ENCODE measurements at regions not wholly inside any gene's neighbourhood (a gene's known extent, or its start where the extent isn't known, plus 50 kb on each side); places are given as distances from the start of the nearest gene placed in this dataset.

DNA sequence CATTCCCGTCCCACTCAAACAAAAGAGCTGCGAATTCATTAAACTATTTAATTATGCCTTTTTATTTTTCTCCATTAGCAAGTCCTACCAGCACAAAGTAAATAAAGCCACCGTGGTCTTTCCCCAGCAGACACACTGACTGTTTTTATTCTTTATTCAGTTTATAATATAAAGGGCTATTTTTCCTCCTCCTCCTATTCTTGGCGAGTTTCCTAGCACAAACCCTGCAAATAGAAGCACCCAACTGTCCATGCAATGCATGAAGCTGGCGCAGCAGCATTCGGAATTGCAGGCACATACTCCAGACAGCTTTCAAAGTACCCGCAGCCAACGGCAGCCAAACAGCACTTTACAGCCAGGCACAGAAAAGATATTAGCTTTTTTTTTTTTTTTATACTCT, 583.4 kb upstream of the PSMD7 start:
- H3K4me1 ChIP-seq (ENCODE audit: control insufficient read depth in 5 of 5, insufficient read depth in 5 of 5, low read length in 5 of 5): peaks cover 0 to 42% (median 17%) of the 10 kb centered on the region in 5 donors
- no peak overlapping the region for H3K9ac ChIP-seq (ENCODE audit: insufficient read depth in 1 of 2, low read length in 2 of 2)
- H3K36me3 ChIP-seq (ENCODE audit: control insufficient read depth in 4 of 4, insufficient read depth in 4 of 4, low read length in 4 of 4): no peaks in the 10 kb centered on the region
- no peaks in the 10 kb centered on the region for H3K27me3 ChIP-seq (ENCODE audit: control insufficient read depth in 3 of 3, insufficient read depth in 3 of 3, low read length in 2 of 3)
- no peak overlapping the region for H3K27ac ChIP-seq (ENCODE audit: low read depth in 1 of 2, low read length in 1 of 2)
- H3K9me3 ChIP-seq (ENCODE audit: control insufficient read depth in 4 of 4, insufficient read depth in 3 of 4, low read length in 3 of 4): no peaks in the 10 kb centered on the region
- ATAC-seq (ENCODE audit: insufficient read depth, low FRiP score) (no peak), DNase-seq (peak; percentile 59 to 83 (median 82))
- TF ChIP-seq, protein P1, sequence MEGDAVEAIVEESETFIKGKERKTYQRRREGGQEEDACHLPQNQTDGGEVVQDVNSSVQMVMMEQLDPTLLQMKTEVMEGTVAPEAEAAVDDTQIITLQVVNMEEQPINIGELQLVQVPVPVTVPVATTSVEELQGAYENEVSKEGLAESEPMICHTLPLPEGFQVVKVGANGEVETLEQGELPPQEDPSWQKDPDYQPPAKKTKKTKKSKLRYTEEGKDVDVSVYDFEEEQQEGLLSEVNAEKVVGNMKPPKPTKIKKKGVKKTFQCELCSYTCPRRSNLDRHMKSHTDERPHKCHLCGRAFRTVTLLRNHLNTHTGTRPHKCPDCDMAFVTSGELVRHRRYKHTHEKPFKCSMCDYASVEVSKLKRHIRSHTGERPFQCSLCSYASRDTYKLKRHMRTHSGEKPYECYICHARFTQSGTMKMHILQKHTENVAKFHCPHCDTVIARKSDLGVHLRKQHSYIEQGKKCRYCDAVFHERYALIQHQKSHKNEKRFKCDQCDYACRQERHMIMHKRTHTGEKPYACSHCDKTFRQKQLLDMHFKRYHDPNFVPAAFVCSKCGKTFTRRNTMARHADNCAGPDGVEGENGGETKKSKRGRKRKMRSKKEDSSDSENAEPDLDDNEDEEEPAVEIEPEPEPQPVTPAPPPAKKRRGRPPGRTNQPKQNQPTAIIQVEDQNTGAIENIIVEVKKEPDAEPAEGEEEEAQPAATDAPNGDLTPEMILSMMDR (IDR thresholded peaks at IDR 0.05; ENCODE audit: control extremely low read depth, extremely low read depth): no peak
- no peak overlapping the region for H3K4me3 ChIP-seq
- 60 to 77% methylated on average over 8 of the region's 8 CpGs for WGBS, 2 donors

DNA sequence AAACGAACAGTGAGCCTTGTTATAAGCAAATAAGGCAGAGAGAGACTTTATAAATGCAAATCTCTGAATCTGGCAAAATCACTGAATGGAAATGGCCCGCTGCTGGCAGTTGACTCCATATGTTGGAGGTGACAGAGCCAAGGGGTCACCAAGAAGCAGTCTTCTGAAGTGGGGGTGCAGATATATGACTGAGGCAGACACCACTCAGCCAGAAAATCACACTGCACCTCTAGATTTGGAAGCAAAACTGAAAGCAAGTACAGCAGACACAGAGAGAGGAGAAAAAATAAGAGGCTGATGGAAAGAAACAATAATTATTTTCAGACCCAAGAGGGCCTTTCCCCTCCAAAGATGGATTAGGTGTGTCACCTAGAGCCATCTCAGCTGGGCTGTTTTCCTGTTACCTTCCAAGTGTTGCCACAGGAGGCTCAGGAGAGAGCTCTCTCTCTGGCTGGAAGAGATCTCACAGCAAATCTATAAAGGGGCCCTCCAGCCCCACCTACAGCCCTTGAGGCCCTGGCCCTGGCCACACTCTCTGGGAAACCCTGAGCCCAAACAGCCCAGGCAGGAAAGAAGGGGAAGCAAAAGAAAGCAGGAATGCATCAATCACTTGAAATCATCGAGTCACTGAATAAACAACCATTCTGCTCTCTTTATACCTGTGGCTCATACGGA, 585.1 kb upstream of the PSMD7 start:
- DNase-seq (peak in 2 of 3 donors; percentile 42 to 63), ATAC-seq (ENCODE audit: insufficient read depth, low FRiP score) (no peak)
- Histone ChIP-seq H3K4me3 (no peak overlapping the region), H3K36me3 (ENCODE audit: control insufficient read depth in 4 of 4, insufficient read depth in 4 of 4, low read length in 4 of 4) (no peaks in the 10 kb centered on the region), H3K9ac (ENCODE audit: insufficient read depth in 1 of 2, low read length in 2 of 2) (peak overlapping the region in 1 of 2 donors; percentile 11), H3K27me3 (ENCODE audit: control insufficient read depth in 3 of 3, insufficient read depth in 3 of 3, low read length in 2 of 3) (no peaks in the 10 kb centered on the region), H3K27ac (ENCODE audit: low read depth in 1 of 2, low read length in 1 of 2) (no peak overlapping the region), H3K4me1 (ENCODE audit: control insufficient read depth in 5 of 5, insufficient read depth in 5 of 5, low read length in 5 of 5) (peaks cover 0 to 42% (median 17%) of the 10 kb centered on the region in 5 donors), H3K9me3 (ENCODE audit: control insufficient read depth in 4 of 4, insufficient read depth in 3 of 4, low read length in 3 of 4) (no peaks in the 10 kb centered on the region)
- TF ChIP-seq, protein P1 (IDR thresholded peaks at IDR 0.05; ENCODE audit: control extremely low read depth, extremely low read depth): no peak
- 63 to 64% methylated on average over 4 of the region's 4 CpGs for WGBS, 2 donors

DNA sequence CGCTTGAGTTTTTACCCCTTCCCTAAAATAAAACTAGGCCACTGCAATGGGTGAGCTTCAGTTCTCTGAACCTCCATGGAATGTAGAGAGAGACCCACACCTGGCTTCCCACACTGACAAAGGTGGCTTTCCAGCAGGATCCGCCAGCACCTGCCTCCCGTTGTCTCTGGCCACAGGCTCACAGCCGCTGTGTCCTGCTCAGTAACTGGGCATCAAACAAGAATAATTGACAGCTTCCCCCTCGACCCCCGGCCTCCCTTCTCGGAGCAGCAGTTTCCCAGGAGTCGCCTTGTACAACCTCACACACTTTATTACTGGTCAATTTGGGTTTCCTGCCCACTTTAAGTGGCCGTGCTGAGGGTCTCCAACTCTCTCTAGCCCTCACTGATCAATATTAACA, 586.1 kb upstream of the PSMD7 start:
- ATAC-seq (ENCODE audit: insufficient read depth, low FRiP score): no peak
- WGBS, 2 donors: 66 to 72% methylated on average over 9 of the region's 9 CpGs

More for the DNA sequence above, 586.1 kb upstream of the PSMD7 start:
- H3K27ac ChIP-seq (ENCODE audit: low read depth in 1 of 2, low read length in 1 of 2): no peak overlapping the region
- no peaks in the 10 kb centered on the region for H3K9me3 ChIP-seq (ENCODE audit: control insufficient read depth in 4 of 4, insufficient read depth in 3 of 4, low read length in 3 of 4)
- TF ChIP-seq, protein P1 (IDR thresholded peaks at IDR 0.05; ENCODE audit: control extremely low read depth, extremely low read depth): no peak
- H3K27me3 ChIP-seq (ENCODE audit: control insufficient read depth in 3 of 3, insufficient read depth in 3 of 3, low read length in 2 of 3): no peaks in the 10 kb centered on the region
- DNase-seq: no peak
- H3K4me3 ChIP-seq: no peak overlapping the region
- H3K36me3 ChIP-seq (ENCODE audit: control insufficient read depth in 4 of 4, insufficient read depth in 4 of 4, low read length in 4 of 4): no peaks in the 10 kb centered on the region
- H3K9ac ChIP-seq (ENCODE audit: insufficient read depth in 1 of 2, low read length in 2 of 2): no peak overlapping the region
- peaks cover 0 to 42% (median 17%) of the 10 kb centered on the region in 5 donors for H3K4me1 ChIP-seq (ENCODE audit: control insufficient read depth in 5 of 5, insufficient read depth in 5 of 5, low read length in 5 of 5)

Data from lung (tissue), 11 donors.